ENCODE measurements at regions not wholly inside any gene's neighbourhood (a gene's known extent, or its start where the extent isn't known, plus 50 kb on each side); places are given as distances from the start of the nearest gene placed in this dataset.

DNA sequence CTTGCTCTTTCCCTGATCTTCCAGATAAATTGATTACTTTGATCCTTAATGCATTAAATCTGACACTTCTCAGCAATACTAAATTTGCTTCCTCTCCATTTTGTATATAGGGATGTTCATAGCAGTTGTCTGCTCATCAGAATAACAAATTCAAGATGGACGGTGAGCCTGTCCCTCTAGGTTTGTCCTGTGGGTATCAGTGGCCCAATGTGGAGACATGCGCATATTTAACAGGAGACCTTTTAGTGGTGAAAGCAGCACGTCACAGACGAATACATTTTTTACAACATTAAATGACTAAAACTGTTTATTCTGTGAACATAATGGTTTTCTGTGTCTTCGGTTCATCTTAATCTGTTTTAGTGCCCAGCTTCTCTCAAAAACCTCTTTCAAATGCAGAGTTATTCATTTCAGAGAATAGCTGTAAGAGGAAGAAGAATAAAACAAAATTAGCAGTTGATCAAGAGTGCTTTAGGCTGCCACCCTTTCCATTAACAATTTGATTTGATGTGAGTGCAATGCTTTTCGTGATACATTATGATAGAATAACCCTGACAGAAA lies 1970.4 kb upstream of the WWC1 start:
- Mint-ChIP-seq H3K27me3 (ENCODE audit: low read depth) (no peaks in the 10 kb centered on the region), H3K4me3 (no peak overlapping the region), H3K9me3 (ENCODE audit: insufficient read depth) (peaks cover 7% of the 10 kb centered on the region), H3K36me3 (ENCODE audit: low read depth) (no peaks in the 10 kb centered on the region), H3K27ac (no peak overlapping the region), H3K4me1 (ENCODE audit: low read depth) (no peaks in the 10 kb centered on the region)
- no peak for ATAC-seq
- ChIA-PET CTCF (no interaction called here), POLR2A (no interaction called here)
- DNase-seq: no peak

DNA sequence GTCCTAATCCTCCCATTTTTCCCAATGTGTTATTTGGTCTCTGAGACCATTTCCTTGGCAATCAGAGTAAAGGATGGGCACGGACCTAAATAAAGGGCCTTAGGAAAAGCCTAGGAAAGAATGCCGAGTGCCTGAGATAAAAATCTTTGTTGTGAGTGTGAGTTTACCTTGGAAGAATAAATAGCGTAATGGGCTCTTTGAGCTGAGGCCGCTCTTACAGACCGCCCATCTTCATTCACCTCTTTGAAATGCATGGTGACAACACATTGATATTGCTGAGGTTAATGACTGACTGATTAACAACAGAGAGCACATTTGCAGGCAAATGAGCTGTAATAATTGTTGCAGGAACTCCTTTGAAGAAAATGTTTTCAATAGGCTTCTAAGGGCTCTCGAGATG lies 1967.1 kb upstream of the WWC1 start:
- ChIA-PET CTCF (no interaction called here), POLR2A (no interaction called here)

DNA sequence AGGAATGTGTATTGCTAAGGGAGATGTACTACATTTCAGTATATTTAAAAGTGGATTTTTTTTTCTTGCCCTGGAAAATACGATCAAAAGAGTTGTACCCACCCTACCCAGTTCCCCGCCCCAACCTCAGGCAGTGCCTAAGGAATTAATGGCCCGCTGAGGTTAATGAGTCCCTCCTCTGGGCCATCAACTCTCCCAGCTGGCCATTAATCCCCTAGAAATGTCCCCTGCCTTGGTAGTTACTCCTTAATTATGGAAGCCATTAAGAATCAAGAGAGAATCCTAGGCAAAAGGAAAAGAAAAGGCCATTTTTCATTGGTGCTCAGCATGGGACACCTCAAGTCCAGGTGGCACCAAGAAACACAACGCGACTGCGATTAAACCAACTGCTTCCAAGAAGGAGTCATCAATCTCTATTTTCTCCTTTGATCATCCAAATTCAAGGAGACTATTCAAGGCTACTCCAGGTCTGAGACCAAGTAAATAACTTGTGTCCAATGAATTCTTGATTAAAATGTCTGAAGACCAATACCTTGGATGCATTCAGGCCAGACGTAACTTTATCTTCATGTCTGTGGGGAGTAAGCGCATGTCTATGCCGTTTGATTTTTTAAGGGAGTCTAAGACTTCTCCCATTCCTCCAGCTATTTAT lies 1962.2 kb upstream of the WWC1 start:
- ChIA-PET CTCF (no interaction called here), POLR2A (no interaction called here)
- ATAC-seq (no peak), DNase-seq (no peak)
- no peaks in the 10 kb centered on the region for H3K27me3 Mint-ChIP-seq (ENCODE audit: low read depth)
- no peaks in the 10 kb centered on the region for H3K4me1 Mint-ChIP-seq (ENCODE audit: low read depth)
- no peaks in the 10 kb centered on the region for H3K36me3 Mint-ChIP-seq (ENCODE audit: low read depth)
- H3K4me3 Mint-ChIP-seq: no peak overlapping the region
- no peak overlapping the region for H3K27ac Mint-ChIP-seq
- H3K9me3 Mint-ChIP-seq (ENCODE audit: insufficient read depth): peaks cover 14% of the 10 kb centered on the region

More for the DNA sequence above, 1967.1 kb upstream of the WWC1 start:
- H3K4me1 Mint-ChIP-seq (ENCODE audit: low read depth): no peaks in the 10 kb centered on the region
- no peak overlapping the region for H3K27ac Mint-ChIP-seq
- no peaks in the 10 kb centered on the region for H3K36me3 Mint-ChIP-seq (ENCODE audit: low read depth)
- ATAC-seq: no peak
- H3K27me3 Mint-ChIP-seq (ENCODE audit: low read depth): no peaks in the 10 kb centered on the region
- no peak for DNase-seq
- H3K9me3 Mint-ChIP-seq (ENCODE audit: insufficient read depth): peaks cover 8% of the 10 kb centered on the region
- H3K4me3 Mint-ChIP-seq: no peak overlapping the region

DNA sequence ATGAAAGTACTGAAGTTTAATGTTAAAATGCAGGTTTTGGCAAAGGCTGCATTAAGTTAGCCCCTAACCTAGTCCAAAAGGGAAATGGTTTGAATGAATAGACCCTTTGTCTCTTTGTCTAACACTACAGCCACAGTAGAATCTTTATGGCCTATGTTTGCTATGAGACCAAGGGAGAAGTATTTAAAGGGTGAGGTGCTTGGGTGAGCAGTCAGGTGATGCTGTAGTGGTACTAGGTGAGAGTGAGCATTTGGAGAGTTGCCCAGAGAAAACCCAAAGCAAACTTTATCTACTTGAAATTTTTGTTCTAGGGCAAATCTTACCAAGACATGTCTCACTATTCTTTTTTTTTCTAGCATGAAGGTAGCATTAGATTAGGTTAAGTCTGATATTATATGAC lies 1961.4 kb upstream of the WWC1 start:
- peaks cover 19% of the 10 kb centered on the region for H3K9me3 Mint-ChIP-seq (ENCODE audit: insufficient read depth)
- POLR2A ChIA-PET: no interaction called here
- H3K27ac Mint-ChIP-seq: no peak overlapping the region

DNA sequence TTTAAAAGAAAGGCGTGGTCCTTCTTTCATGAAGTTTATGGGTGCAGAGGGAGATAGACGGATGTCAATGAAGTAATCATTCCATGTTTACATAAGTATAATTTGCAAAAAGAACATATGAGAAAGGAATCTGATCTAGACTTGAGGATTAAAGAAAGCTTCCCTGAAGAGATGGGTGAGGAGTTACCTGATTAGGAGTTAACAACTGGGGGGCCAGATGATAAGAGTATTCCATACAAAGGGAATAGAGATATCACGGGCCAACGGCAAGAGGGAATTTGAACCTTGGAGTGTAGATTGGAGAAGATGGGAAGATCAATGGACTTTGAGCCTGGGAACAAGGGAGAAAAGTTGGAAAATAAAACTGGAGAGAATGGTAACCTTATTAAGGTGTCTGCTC lies 1959.9 kb upstream of the WWC1 start:
- Mint-ChIP-seq H3K27ac (no peak overlapping the region), H3K9me3 (ENCODE audit: insufficient read depth) (peaks cover 27% of the 10 kb centered on the region), H3K36me3 (ENCODE audit: low read depth) (no peaks in the 10 kb centered on the region), H3K4me1 (ENCODE audit: low read depth) (no peaks in the 10 kb centered on the region), H3K4me3 (no peak overlapping the region), H3K27me3 (ENCODE audit: low read depth) (no peaks in the 10 kb centered on the region)
- POLR2A ChIA-PET: no interaction called here
- CTCF ChIA-PET: no interaction called here
- no peak for DNase-seq
- ATAC-seq: no peak

More for the DNA sequence above, 1961.4 kb upstream of the WWC1 start:
- DNase-seq: no peak
- Mint-ChIP-seq H3K4me3 (no peak overlapping the region), H3K27me3 (ENCODE audit: low read depth) (no peaks in the 10 kb centered on the region), H3K4me1 (ENCODE audit: low read depth) (no peaks in the 10 kb centered on the region), H3K36me3 (ENCODE audit: low read depth) (no peaks in the 10 kb centered on the region)
- no peak for ATAC-seq
- CTCF ChIA-PET: no interaction called here

DNA sequence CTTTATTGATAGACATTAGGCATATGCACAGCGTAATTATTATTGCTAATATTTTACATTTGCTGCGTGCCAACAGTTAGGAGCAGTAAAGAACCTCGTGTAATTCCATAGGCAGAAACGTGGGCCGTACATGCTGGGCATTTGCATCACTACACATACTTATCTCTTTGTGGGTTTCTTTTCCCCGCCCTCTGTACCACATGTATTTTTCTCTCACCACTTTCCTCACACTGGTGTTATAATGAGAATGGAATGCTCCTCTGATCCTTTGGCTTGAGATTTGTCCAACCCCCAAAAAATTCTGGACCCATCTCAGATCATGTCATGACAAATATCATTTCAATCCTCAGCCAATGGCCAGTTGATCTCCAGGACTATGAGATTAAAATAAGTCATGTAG lies 1952.6 kb upstream of the WWC1 start:
- Mint-ChIP-seq H3K4me1 (ENCODE audit: low read depth) (no peaks in the 10 kb centered on the region), H3K36me3 (ENCODE audit: low read depth) (no peaks in the 10 kb centered on the region), H3K9me3 (ENCODE audit: insufficient read depth) (peaks cover 24% of the 10 kb centered on the region), H3K4me3 (no peak overlapping the region), H3K27ac (no peak overlapping the region), H3K27me3 (ENCODE audit: low read depth) (no peaks in the 10 kb centered on the region)
- ATAC-seq (no peak), DNase-seq (no peak)
- POLR2A ChIA-PET: no interaction called here
- CTCF ChIA-PET: no interaction called here

DNA sequence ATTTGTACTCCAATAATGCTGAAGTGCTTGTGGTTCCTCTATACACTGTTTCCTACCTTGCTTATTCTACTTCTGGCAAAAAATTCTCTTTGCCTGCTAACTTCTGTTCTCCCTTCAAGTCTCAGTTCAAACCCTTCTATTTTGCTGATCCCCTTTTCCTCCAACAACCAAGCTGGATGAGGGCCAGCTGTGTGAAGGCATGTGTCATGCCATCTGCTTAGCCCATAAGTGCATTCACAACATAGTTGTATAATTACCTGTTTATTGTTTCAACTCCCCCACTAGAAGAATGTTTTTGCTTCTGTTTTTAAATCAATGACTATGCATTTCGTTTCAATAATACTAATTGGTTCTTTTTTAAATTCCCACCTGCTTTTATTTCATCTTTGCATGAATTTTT lies 1951.4 kb upstream of the WWC1 start:
- peaks cover 17% of the 10 kb centered on the region for H3K9me3 Mint-ChIP-seq (ENCODE audit: insufficient read depth)

DNA sequence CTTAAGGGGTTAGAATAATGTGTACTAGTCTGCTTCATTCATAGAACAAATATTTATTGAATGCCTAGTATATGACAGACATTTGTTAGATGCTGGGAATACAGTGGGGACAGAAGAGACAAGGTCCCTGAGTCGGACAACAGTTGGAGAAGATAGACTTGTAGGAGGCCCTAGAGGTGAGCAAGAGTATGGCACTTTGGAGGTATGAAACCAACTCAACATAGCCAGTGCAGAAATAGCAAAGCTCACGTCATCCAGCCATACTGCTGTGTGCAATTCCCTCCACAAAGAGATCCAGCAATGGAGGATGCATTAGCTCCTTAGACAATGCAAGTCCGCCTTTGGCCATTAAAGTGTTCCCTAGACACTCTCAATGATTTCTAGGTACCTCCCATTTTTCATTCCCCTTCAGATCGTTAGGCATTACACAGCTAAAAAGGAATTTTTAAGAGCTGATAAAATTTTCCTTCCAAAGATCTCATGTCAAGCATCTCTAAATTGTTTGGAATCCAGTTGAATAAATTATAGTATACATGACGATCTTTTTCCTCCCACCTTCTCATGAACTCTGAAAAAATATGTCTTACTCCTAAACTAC lies 1949.6 kb upstream of the WWC1 start:
- no peak for DNase-seq
- Mint-ChIP-seq H3K27me3 (ENCODE audit: low read depth) (no peaks in the 10 kb centered on the region), H3K27ac (no peak overlapping the region), H3K36me3 (ENCODE audit: low read depth) (no peaks in the 10 kb centered on the region), H3K4me1 (ENCODE audit: low read depth) (no peaks in the 10 kb centered on the region), H3K4me3 (no peak overlapping the region), H3K9me3 (ENCODE audit: insufficient read depth) (peaks cover 9% of the 10 kb centered on the region)
- ATAC-seq: no peak
- CTCF ChIA-PET: no interaction called here
- POLR2A ChIA-PET: no interaction called here

More for the DNA sequence above, 1951.4 kb upstream of the WWC1 start:
- DNase-seq: no peak
- Mint-ChIP-seq H3K27me3 (ENCODE audit: low read depth) (no peaks in the 10 kb centered on the region), H3K4me3 (no peak overlapping the region), H3K4me1 (ENCODE audit: low read depth) (no peaks in the 10 kb centered on the region), H3K27ac (no peak overlapping the region), H3K36me3 (ENCODE audit: low read depth) (no peaks in the 10 kb centered on the region)
- CTCF ChIA-PET: no interaction called here
- no peak for ATAC-seq
- POLR2A ChIA-PET: no interaction called here

DNA sequence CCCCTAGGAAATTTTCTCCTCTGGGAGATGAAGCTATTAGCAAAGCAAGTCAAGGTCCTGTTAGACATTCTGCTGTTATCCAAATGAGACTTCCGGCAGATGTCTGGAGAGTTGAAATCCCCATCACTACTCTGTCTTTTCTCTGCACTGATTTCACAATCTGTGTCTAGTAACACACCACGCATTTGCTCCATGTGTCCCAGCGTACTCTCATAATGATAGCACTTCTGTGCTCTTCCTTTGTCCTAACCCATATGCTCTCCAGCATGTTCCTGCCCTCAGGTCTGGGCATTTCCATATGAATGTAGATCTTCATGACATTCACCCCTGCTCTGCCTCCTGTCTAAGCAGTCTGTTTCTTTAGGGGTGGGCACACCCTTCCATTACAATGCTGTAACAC lies 1949.0 kb upstream of the WWC1 start:
- ATAC-seq (no peak), DNase-seq (no peak)
- ChIA-PET POLR2A (no interaction called here), CTCF (no interaction called here)
- H3K4me1 Mint-ChIP-seq (ENCODE audit: low read depth): no peaks in the 10 kb centered on the region
- H3K27me3 Mint-ChIP-seq (ENCODE audit: low read depth): no peaks in the 10 kb centered on the region
- H3K4me3 Mint-ChIP-seq: no peak overlapping the region
- no peak overlapping the region for H3K27ac Mint-ChIP-seq
- H3K36me3 Mint-ChIP-seq (ENCODE audit: low read depth): no peaks in the 10 kb centered on the region
- H3K9me3 Mint-ChIP-seq (ENCODE audit: insufficient read depth): peaks cover 9% of the 10 kb centered on the region

DNA sequence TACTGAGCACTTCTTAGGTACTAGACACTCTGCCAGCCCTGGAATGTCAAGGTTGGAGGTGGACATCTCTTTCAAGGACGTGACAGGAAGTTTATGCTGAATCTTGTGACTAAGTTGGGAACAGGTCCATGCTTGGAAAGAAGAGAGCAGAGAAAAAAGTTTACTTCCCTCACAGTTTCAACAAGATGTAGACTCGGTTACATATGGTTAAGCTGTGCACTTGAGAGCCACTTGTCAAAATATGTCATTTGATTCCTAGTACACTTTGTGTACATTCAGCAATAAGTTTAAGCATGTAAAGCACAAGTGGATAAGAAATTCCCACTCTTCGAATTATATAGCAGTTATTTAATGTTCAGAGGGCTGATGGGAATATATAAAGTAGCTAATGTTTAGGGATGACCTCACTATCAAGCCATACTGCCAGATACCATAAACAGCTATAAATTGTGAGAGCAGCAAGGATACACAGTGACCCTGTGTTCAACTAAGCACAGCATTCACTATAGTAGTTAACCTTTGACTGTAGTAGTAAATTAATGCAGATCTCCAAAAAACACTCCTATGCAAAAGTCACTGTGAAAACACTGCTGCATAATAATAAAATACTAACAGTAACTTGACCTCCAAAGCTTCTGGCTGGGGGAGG lies 1944.6 kb upstream of the WWC1 start:
- H3K36me3 Mint-ChIP-seq (ENCODE audit: low read depth): no peaks in the 10 kb centered on the region
- no peak overlapping the region for H3K4me3 Mint-ChIP-seq
- H3K4me1 Mint-ChIP-seq (ENCODE audit: low read depth): no peaks in the 10 kb centered on the region
- no peaks in the 10 kb centered on the region for H3K9me3 Mint-ChIP-seq (ENCODE audit: insufficient read depth)
- no peak for DNase-seq
- POLR2A ChIA-PET: no interaction called here
- H3K27ac Mint-ChIP-seq: no peak overlapping the region
- CTCF ChIA-PET: no interaction called here
- no peaks in the 10 kb centered on the region for H3K27me3 Mint-ChIP-seq (ENCODE audit: low read depth)
- ATAC-seq: no peak

DNA sequence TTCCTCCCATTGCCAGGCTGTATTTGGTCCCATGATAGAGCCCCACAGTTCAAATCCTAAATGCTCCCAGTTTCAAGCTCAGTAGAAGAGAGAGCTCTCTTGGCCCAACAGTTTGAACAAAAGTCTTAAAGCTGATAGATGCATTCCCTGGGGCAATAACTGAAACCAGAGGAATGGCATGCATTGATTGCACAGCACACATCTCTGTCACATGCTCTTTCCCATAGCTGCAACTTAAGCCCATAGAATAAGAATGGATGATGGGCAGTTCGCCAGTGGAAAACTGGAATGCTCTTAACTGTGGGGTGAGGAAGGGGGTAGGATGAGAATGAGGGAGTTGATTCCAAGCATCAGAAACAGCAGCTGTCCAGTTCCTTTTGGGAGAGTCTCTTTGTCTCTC lies 1942.4 kb upstream of the WWC1 start:
- ChIA-PET POLR2A (no interaction called here), CTCF (no interaction called here)
- Mint-ChIP-seq H3K27ac (no peak overlapping the region), H3K36me3 (ENCODE audit: low read depth) (no peaks in the 10 kb centered on the region), H3K4me3 (no peak overlapping the region), H3K9me3 (ENCODE audit: insufficient read depth) (no peaks in the 10 kb centered on the region), H3K4me1 (ENCODE audit: low read depth) (no peaks in the 10 kb centered on the region), H3K27me3 (ENCODE audit: low read depth) (no peaks in the 10 kb centered on the region)
- ATAC-seq: no peak
- DNase-seq: no peak

DNA sequence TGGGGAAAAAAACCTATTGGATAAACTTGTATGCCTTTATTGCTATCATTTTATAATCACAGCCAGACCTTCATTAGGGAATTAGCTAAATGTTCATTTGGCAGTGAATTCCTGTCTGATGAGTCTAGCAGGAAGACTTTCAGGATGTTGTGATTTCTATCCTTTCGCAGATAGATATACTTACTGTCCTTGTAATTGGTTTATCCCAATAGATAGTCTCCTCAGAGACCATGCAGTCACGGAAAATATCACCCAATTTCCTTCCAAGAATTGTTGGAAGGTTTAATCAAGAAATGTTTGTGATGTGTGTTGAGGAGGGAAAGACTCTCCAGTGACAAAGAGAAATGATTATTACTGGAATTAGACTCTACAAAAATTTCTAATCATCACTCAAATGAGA lies 1937.9 kb upstream of the WWC1 start:
- Mint-ChIP-seq H3K4me1 (ENCODE audit: low read depth) (no peaks in the 10 kb centered on the region), H3K36me3 (ENCODE audit: low read depth) (no peaks in the 10 kb centered on the region), H3K27ac (no peak overlapping the region), H3K9me3 (ENCODE audit: insufficient read depth) (peaks cover 7% of the 10 kb centered on the region), H3K4me3 (no peak overlapping the region), H3K27me3 (ENCODE audit: low read depth) (no peaks in the 10 kb centered on the region)
- ChIA-PET POLR2A (no interaction called here), CTCF (no interaction called here)
- ATAC-seq (no peak), DNase-seq (no peak)

Data from activated CD8-positive, alpha-beta T cell treated with anti-CD3 and anti-CD28 coated beads, Interleukin-2, amount 10 ng/mL, durations not matched to agents 7 days and 5 days (primary cell).